ENCODE measurements at regions not wholly inside any gene's neighbourhood (a gene's known extent, or its start where the extent isn't known, plus 50 kb on each side); places are given as distances from the start of the nearest gene placed in this dataset.

GRCh38 chr3:184461219-184461618, 81.4 kb downstream of the CHRD start:
- peak in 1 of 5 donors; percentile 5 for DNase-seq
- Histone ChIP-seq H3K9me3 (no peaks in the 10 kb centered on the region), H3K4me1 (ENCODE audit: insufficient read depth) (peaks cover 9% of the 10 kb centered on the region), H3K27ac (no peak overlapping the region), H3K27me3 (no peaks in the 10 kb centered on the region), H3K36me3 (no peaks in the 10 kb centered on the region), H3K4me3 (no peak overlapping the region)
- TF ChIP-seq EP300 (IDR thresholded peaks at IDR 0.05) (no peak), CTCF (IDR thresholded peaks at IDR 0.05) (no peak), POLR2A (IDR thresholded peaks at IDR 0.05) (no peak)
- WGBS, 3 donors = 91 to 97% (median 96%) methylated on average over 6 of the region's 6 CpGs
- intact Hi-C loops (cut with DNase I) = no loop called here

GRCh38 chr3:184465883-184466412, 86.1 kb downstream of the CHRD start:
- Histone ChIP-seq H3K27me3 (no peaks in the 10 kb centered on the region), H3K9me3 (no peaks in the 10 kb centered on the region), H3K4me3 (no peak overlapping the region), H3K4me1 (ENCODE audit: insufficient read depth) (peaks cover 19% of the 10 kb centered on the region), H3K27ac (peak overlapping the region in 1 of 2 donors; percentile 61), H3K36me3 (no peaks in the 10 kb centered on the region)
- DNase-seq = peak; percentile 26 to 70 (median 57)
- WGBS, 3 donors = 59 to 66% (median 65%) methylated on average over 5 of the region's 5 CpGs
- intact Hi-C loops (cut with DNase I) = no loop called here
- TF ChIP-seq CTCF (IDR thresholded peaks at IDR 0.05) (no peak), POLR2A (IDR thresholded peaks at IDR 0.05) (no peak), EP300 (IDR thresholded peaks at IDR 0.05) (no peak)

GRCh38 chr3:184466413-184466960, 86.6 kb downstream of the CHRD start:
- 18% methylated on average over 12 of the region's 12 CpGs for WGBS, 3 donors
- Histone ChIP-seq H3K4me1 (ENCODE audit: insufficient read depth) (peaks cover 19% of the 10 kb centered on the region), H3K9me3 (no peaks in the 10 kb centered on the region), H3K36me3 (no peaks in the 10 kb centered on the region), H3K27me3 (no peaks in the 10 kb centered on the region), H3K27ac (peak overlapping the region; percentile 17 to 61), H3K4me3 (no peak overlapping the region)
- no peak for TF ChIP-seq CTCF (IDR thresholded peaks at IDR 0.05)
- TF ChIP-seq POLR2A (IDR thresholded peaks at IDR 0.05) = no peak
- no peak for TF ChIP-seq EP300 (IDR thresholded peaks at IDR 0.05)
- intact Hi-C loops (cut with DNase I) = no loop called here
- peak; percentile 66 to 81 (median 76) for DNase-seq

- peaks cover 19% of the 10 kb centered on the region for H3K4me1 ChIP-seq (ENCODE audit: insufficient read depth)
- H3K27me3 ChIP-seq = no peaks in the 10 kb centered on the region
- DNase-seq = no peak
- H3K9me3 ChIP-seq = no peaks in the 10 kb centered on the region
- 79 to 83% (median 83%) methylated on average over 9 of the region's 9 CpGs for WGBS, 3 donors
- no peak overlapping the region for H3K4me3 ChIP-seq
- H3K27ac ChIP-seq = peak overlapping the region in 1 of 2 donors; percentile 39
- TF ChIP-seq POLR2A (IDR thresholded peaks at IDR 0.05) (no peak), EP300 (IDR thresholded peaks at IDR 0.05) (no peak), CTCF (IDR thresholded peaks at IDR 0.05) (no peak)
- no peaks in the 10 kb centered on the region for H3K36me3 ChIP-seq
- intact Hi-C loops (cut with DNase I) = no loop called here
These were observed 87.3 kb downstream of the CHRD start for GRCh38 chr3:184467171-184467570.

All from ovary (tissue), 7 donors.